ENCODE measurements at regions not wholly inside any gene's neighbourhood (a gene's known extent, or its start where the extent isn't known, plus 50 kb on each side); places are given as distances from the start of the nearest gene placed in this dataset.
"Not testable (repeated sequence)": the region's sequence is repeated elsewhere in the genome, so short reads cannot be mapped to it uniquely, and the experiment has no call there.

GRCh38 chr16:5240278-5240626 lies 142.7 kb upstream of the EEF2KMT start:
- TF ChIP-seq MAX (IDR thresholded peaks at IDR 0.05; ENCODE audit: low read depth, low read length); POLR2A (IDR thresholded peaks at IDR 0.05; ENCODE audit: extremely low read depth, insufficient read length); CTCF (IDR thresholded peaks at IDR 0.05; ENCODE audit: low read depth, low read length): not testable (repeated sequence)
